Panc1 (cell line): ENCODE measurements at regions not wholly inside any gene's neighbourhood (a gene's known extent, or its start where the extent isn't known, plus 50 kb on each side); places are given as distances from the start of the nearest gene placed in this dataset.

ENCODE experiments used
- ATAC-seq: fragments of 200-7000 bp; cut with Tn5 transposase; 2 replicates; pipeline ENCODE4 v1.9.1; 2020; ENCODE audit warnings: mild to moderate bottlenecking, moderate library complexity
- BruUV-seq: library from RNA; stranded (reverse); fragments of 400-500 nt; replicated peaks from 2 replicates; lab custom pipeline; 2021; lab: Mats Ljungman, UMichigan
- CTCF ChIA-PET: fragments of 300-600 bp; sonication (Branson Sonifier 250); formaldehyde crosslinking; loops from one replicate; lab custom pipeline; 2022; ENCODE audit warnings: antibody characterized with exemption; lab: Charles Lee
- POLR2A ChIA-PET: fragments of 300-600 bp; sonication (Branson Sonifier 250); formaldehyde crosslinking; loops from one replicate; lab custom pipeline; 2022; ENCODE audit warnings: antibody characterized with exemption; lab: Charles Lee
- DNase-seq: peaks from one replicate; pipeline ENCODE4 v3.0.0-alpha.2; 2010; ENCODE audit warnings: low read depth, low spot score
- H3K27ac ChIP-seq: 2 replicates; pipeline ENCODE4 v1.5.1; 2011; ENCODE audit warnings: mild to moderate bottlenecking, low read length, inconsistent platforms
- H3K27me3 ChIP-seq: fragments of 200-500 bp; sonication (Bioruptor generic); 2 replicates; pipeline ENCODE4 v1.6.0; 2014; ENCODE audit warnings: low read length, inconsistent platforms; ENCODE audit not compliant: control insufficient read depth, insufficient read depth
- H3K36me3 ChIP-seq: fragments of 200-500 bp; sonication (Bioruptor generic); 2 replicates; pipeline ENCODE4 v1.5.1; 2014; ENCODE audit warnings: inconsistent platforms, mild to moderate bottlenecking, low read length, moderate library complexity; ENCODE audit not compliant: control insufficient read depth, insufficient read depth
- H3K4me1 ChIP-seq: 2 replicates; pipeline ENCODE4 v1.5.1; 2011; ENCODE audit warnings: inconsistent platforms, mild to moderate bottlenecking, low read length, moderate library complexity; ENCODE audit not compliant: control insufficient read depth, insufficient read depth
- H3K4me3 ChIP-seq, 2 experiments: 2 replicates each; pipeline ENCODE4 v1.5.1; 2011 to 2012; ENCODE audit warnings: low read depth in 2 of 2, low read length in 2 of 2, mild to moderate bottlenecking in 2 of 2, inconsistent platforms in 1 of 2, moderate library complexity in 1 of 2
- H3K9me3 ChIP-seq: fragments of 200-500 bp; sonication (Bioruptor generic); 2 replicates; pipeline ENCODE4 v1.5.1; 2014; ENCODE audit warnings: low read depth, mild to moderate bottlenecking, inconsistent platforms, low read length, moderate library complexity; ENCODE audit not compliant: control insufficient read depth, insufficient read depth
- CTCF ChIP-seq: fragments of 450-650 bp; IDR thresholded peaks from 2 replicates; pipeline ENCODE4 v1.5.1; 2017; ENCODE audit warnings: mild to moderate bottlenecking
- POLR2AphosphoS5 ChIP-seq: IDR thresholded peaks from 2 replicates; pipeline ENCODE4 v1.6.1; 2012; ENCODE audit warnings: mild to moderate bottlenecking, low read depth, low read length, moderate library complexity
- REST ChIP-seq, 2 experiments: IDR thresholded peaks; 2 replicates each; pipeline ENCODE4 v1.6.1; 2011 to 2012; ENCODE audit warnings: low read depth in 2 of 2, control low read depth in 1 of 2, low read length in 1 of 2, mild to moderate bottlenecking in 1 of 2, moderate library complexity in 1 of 2; ENCODE audit not compliant: insufficient read depth in 1 of 2
- SIN3A ChIP-seq: IDR thresholded peaks from 2 replicates; pipeline ENCODE4 v1.6.1; 2012; ENCODE audit warnings: low read depth, mild to moderate bottlenecking, low read length, moderate library complexity, borderline replicate concordance; ENCODE audit not compliant: insufficient read depth
- TCF7L2 ChIP-seq: IDR thresholded peaks from 2 replicates; pipeline ENCODE4 v1.6.1; 2011; ENCODE audit warnings: mild to moderate bottlenecking, low read depth, low read length, inconsistent platforms
- in situ Hi-C: cut with HindIII; loops from 2 replicates; pipeline ENCODE4 v1.10.0; 2016; ENCODE audit warnings: low sequenced_read_pairs, low pct_unique_long_range_greater_than_20kb
- intact Hi-C: fragments of 100-400 bp; cut with micrococcal nuclease; formaldehyde crosslinking; loops from one replicate; pipeline ENCODE4 v1.10.0; 2022; ENCODE audit not compliant: unreplicated experiment

GRCh38 chr12:25854991-25855390 lies 103.5 kb upstream of the RASSF8 start:
- no peaks in the 10 kb centered on the region for H3K4me1 ChIP-seq
- POLR2A ChIA-PET = interaction anchor here (0.6 kb wide), 1 partner anchor 162 kb away, joined by 4 read pairs; no protein-coding TSS in a partner anchor
- intact Hi-C loops (no loop called here), in situ Hi-C loops (no loop called here)
- H3K36me3 ChIP-seq = no peaks in the 10 kb centered on the region
- no peak for DNase-seq
- no peak overlapping the region for H3K4me3 ChIP-seq
- peaks cover 11% of the 10 kb centered on the region; the same call in 1 of the 2 replicates for H3K27me3 ChIP-seq
- TF ChIP-seq CTCF (no peak), SIN3A (no peak), TCF7L2 (no peak), POLR2AphosphoS5 (no peak), REST (IDR thresholded peaks at IDR 0.05; ENCODE audit: insufficient read depth in 1 of 2, low read depth in 2 of 2, low read length in 1 of 2) (no peak)
- CTCF ChIA-PET = no interaction called here
- BruUV-seq = no TSS peak
- no peak for ATAC-seq
- H3K27ac ChIP-seq = no peak overlapping the region
- no peaks in the 10 kb centered on the region for H3K9me3 ChIP-seq

- Histone ChIP-seq H3K27ac (no peak overlapping the region), H3K4me3 (no peak overlapping the region), H3K27me3 (peaks cover 11% of the 10 kb centered on the region; the same call in 1 of the 2 replicates), H3K9me3 (no peaks in the 10 kb centered on the region), H3K36me3 (no peaks in the 10 kb centered on the region), H3K4me1 (no peaks in the 10 kb centered on the region)
- TF ChIP-seq CTCF = no peak
- no peak for TF ChIP-seq REST (IDR thresholded peaks at IDR 0.05; ENCODE audit: insufficient read depth in 1 of 2, low read depth in 2 of 2, low read length in 1 of 2)
- no peak for TF ChIP-seq TCF7L2
- no peak for TF ChIP-seq POLR2AphosphoS5
- no peak for TF ChIP-seq SIN3A
- DNase-seq = no peak
- no peak for ATAC-seq
- ChIA-PET POLR2A (no interaction called here), CTCF (no interaction called here)
- BruUV-seq = no TSS peak
- in situ Hi-C loops = no loop called here
- intact Hi-C loops = no loop called here
Measured at GRCh38 chr12:25855716-25856115, 102.8 kb upstream of the RASSF8 start.
